Fibroblast of peridontal ligament (primary cell): ENCODE measurements at regions not wholly inside any gene's neighbourhood (a gene's known extent, or its start where the extent isn't known, plus 50 kb on each side); places are given as distances from the start of the nearest gene placed in this dataset.

Source experiments
- DNase-seq: peaks from one replicate; pipeline ENCODE4 v3.0.0-alpha.2; 2010; ENCODE audit errors: extremely low read depth

DNA sequence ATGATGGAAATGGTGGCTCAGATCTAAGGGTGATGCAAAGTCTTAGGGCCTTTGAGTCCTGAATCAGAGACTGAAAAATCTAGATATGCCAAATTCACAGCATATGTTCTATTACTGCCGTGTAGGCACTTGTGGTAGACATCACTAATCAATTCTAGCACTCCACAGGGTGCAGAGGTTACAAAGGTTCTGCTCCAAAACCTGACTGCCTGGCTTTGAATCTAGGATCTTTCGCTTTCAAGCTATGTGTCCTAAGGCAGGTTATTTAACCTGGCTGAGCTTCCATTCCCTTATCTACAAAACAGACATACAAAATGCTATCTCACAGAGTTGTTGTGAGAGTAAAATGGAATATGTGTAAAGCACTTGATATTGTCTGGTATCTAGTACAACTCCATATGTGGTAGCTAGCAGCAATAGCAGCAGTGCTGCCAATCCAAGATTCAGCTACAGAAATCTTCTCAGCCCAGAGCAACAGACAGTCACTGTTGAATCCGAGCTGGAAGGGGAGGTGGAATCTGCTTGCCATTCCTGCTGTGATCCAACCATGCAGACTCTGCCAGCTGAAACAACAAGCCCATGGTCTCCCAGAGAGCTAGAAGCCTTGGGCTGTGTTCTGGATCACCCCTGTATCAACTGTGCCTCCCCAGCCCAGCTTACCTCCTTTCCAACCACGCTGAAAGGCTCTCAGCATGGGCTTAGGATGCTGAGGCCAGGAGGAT lies 206.9 kb downstream of the TFAP2C start:
- no peak for DNase-seq

DNA sequence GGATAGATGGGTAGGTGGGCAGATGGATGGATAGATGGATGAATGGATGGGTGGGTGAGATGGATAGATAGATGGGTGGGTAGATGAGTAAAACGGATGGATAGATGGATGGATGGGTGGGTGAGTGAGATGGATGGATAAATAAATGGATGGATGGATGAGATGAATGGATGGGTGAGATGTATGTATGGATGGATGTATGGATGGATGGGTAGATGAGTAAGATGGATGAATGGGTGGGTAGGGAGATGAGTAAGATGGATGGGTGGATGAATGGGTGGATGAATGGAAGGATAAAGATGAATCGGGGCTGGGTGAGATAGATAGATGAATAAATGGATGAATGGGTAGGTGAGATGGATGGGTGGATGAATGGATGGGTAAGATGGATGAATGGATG lies 210.1 kb downstream of the TFAP2C start:
- DNase-seq, result no peak

- DNase-seq, result peak; percentile 56
Measured at GRCh38 chr20:56839786-56840185, 210.7 kb downstream of the TFAP2C start.

- no peak for DNase-seq
Measured at GRCh38 chr20:56840716-56841261, 211.7 kb downstream of the TFAP2C start.

DNA sequence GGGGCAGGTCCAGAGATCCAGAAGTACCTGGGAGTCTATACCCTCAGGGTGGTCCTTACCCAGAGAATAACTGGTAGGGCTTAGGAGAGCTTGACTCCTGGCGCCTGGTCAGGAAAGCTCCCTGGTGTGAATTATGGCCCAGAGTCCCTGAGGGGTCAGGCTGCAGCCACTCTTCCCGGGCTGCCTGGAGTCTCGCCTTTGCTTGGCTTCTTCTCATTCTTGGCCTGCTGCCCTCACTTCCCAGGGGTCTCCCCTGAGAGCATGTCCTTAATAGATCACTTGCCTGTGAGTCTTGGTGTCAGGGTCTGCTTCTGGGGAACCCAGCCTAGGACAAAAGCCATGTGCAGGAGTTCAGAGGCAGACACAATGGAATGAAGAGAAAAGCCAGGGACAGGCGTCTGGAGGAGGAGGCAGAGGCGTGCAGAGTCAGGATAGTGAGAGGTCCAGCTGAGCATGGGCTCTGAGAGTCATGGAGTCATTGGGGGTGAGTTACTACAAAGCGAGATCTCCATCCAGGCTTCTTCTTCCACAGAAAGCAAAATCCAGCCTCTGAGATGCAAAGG lies 212.3 kb downstream of the TFAP2C start:
- no peak for DNase-seq

DNA sequence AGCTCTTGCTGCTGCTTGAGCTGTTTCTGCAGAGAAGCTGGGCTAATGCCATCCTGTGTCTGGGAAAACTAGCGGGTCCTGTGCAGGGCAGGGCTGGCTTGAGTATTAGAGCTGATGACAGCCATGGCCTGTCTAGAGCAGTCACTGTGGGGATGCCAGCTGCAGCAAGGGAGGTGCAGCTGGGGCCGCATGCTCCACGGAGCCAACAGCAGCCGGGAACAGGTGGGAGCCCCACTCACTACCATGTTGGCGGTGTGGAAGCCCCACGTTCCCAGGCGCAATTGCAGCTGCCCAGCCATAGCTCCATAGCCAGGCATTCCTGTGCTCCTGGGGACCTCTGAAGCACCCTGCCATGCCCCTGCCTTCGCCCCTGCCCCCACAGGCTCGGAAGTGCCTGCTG lies 212.9 kb downstream of the TFAP2C start:
- no peak for DNase-seq

DNA sequence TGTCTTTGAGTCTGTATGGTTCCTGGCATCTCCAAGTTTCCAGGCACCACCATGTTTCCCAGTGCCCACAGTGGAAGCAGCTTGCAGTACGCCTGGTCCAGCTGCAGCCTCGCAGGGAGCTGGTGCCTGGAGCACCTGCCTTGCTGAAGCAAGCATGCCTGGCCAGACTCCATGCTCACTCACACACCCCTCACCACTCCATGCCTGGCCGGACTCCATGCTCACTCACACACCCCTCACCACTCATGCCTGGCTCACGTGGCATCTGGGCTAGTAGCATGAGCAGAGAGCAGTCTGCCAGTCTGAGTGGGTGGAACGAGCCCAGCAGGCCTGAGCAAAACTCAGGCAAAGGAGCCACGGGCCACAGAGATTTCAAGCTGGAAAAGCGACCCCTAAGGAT lies 214.3 kb downstream of the TFAP2C start:
- no peak for DNase-seq

DNA sequence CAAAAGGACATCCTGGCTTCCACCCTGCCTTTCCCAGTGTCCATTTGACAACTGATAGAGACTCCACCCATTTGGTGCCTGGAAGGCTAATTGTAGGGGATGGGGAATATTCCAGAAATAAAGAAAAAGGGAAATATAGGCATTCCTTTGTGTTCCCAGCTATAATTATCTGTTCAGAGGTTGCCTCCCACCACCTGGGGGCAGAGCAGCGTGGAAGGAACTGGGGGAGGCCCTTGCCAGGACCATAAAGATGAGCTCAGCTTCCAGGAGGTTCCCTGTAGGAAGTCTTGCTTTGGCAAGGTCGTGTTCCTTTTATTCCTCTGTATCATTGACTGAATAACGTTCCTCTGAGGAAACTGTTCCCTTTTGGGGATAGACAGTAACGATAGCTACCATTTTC lies 214.7 kb downstream of the TFAP2C start:
- no peak for DNase-seq

- DNase-seq, result peak; percentile 27
Measured at GRCh38 chr20:56845546-56846086, 216.5 kb downstream of the TFAP2C start.

GRCh38 chr20:56848561-56848960 lies 219.5 kb downstream of the TFAP2C start:
- no peak for DNase-seq

- no peak for DNase-seq
Measured at GRCh38 chr20:56851552-56851951, 222.4 kb downstream of the TFAP2C start.

DNA sequence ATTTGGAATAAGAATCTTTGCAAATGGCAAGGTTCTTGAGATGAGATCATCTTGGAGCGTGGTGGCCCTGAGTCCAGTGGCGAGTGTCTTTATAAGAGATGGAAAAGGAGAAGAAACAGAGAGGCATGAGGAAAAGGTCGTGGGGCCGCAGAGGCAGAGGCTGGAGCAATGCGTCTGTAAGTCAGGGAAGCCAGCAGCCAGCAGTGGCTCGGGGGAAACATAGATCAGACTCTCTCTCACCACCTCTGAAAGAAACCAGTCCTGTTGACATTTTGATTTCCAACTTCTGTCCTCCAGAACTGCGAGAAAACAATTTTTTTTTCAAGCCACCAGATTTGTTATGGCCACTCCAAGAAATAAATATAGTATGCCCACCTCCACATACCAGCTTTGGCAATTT lies 226.6 kb downstream of the TFAP2C start:
- no peak for DNase-seq

DNA sequence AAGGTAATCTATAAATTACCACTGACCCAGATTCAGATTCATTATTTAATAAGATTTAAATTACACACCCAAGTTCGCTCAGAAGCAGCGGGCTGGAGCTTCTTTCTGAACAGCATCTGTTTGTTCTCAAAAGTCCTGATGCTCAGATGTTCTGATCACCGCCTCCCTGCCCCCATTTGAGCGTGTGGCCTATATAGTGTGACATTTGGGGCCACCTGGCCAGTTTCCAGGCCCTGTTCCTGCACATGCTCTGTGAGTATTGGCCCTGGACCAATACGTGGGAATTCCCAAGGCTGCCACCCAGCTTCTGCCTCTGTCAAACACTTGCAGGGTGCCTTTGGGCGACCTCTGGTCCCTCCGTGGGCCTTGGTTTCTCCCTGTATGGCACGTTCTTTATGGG lies 228.8 kb downstream of the TFAP2C start:
- no peak for DNase-seq

- no peak for DNase-seq
Measured at GRCh38 chr20:56859039-56859800, 230.1 kb downstream of the TFAP2C start.

- DNase-seq, result peak; percentile 15
Measured at GRCh38 chr20:56859801-56860261, 230.7 kb downstream of the TFAP2C start.

DNA sequence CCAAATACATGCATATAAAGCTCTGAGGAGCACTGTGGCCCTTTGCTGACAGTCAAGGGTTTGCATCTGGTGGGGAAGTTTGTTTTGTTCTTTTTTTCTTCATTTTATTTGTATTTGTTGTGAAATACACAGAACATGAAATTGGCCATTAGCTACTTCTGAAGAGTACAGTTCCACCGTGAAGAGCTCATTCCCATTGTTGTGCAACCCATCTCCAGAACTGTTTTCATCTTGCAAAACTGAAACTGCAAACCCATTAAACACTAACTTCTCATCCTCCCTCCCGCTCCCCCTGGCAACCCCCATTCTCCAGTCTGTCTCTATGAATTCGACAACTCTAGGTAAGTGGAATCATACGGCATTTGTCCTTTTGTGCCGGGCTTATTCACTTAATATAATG lies 231.3 kb downstream of the TFAP2C start:
- peak; percentile 54 for DNase-seq

- no peak for DNase-seq
Measured at GRCh38 chr20:56861590-56861989, 232.5 kb downstream of the TFAP2C start.

GRCh38 chr20:56865055-56865454 lies 235.9 kb downstream of the TFAP2C start:
- DNase-seq, result peak; percentile 30

- DNase-seq, result no peak
Measured at GRCh38 chr20:56867128-56867527, 238.0 kb downstream of the TFAP2C start.

DNA sequence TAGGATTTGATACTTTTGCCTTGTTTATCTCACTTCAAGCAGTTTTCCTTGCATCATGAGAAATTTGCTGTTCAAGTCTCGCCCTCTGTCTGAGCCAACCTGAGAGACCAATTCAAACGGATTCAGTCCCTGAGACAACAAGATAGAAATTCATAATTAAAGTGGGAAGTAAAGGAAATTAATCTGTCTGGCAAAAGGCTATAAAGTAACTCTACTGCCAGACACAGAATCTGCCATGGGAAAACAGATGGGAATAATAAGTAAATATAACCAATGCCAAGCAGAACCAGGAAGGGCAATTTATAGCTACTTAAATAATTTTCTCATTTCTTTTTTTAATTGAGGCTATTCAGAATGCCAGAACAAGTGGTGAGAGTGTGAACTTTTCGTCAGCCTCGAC lies 239.6 kb downstream of the TFAP2C start:
- no peak for DNase-seq

- DNase-seq, result no peak
Measured at GRCh38 chr20:56870271-56870670, 241.2 kb downstream of the TFAP2C start.

DNA sequence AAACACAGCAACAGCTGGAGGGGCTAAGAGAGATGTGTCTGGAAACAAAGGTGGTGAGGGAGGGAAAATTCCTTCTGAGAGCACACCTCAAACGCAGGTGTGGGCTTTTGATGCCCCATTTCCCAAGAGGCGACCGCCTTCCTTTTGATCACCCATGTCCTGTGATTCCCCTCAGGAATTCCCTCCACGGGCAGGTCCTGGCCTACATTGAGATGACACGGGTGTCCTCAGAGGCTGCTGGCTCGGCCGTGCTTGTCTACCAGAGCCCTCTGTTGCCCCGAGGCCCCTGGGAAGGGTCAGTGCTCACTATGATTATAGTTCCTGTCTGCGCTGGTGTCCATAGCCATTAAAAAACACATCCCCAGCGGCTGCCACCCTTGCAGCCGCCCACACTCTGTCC lies 242.6 kb downstream of the TFAP2C start:
- no peak for DNase-seq
